Body of pancreas (tissue), 4 donors: ENCODE measurements at regions not wholly inside any gene's neighbourhood (a gene's known extent, or its start where the extent isn't known, plus 50 kb on each side); places are given as distances from the start of the nearest gene placed in this dataset.

Experiments used
- ATAC-seq: fragments of 150-250 bp; one replicate; pipeline ENCODE4 v1.9.1; 2016
- DNase-seq, 4 donors: peaks; one replicate each; pipeline ENCODE4 v3.0.0-alpha.2; 2019
- H3K27ac ChIP-seq, 4 donors: fragments of 200-600 bp; sonication (generic); 1 replicate in 3 of 4; 2 replicates in 1 of 4; pipeline versions ENCODE4 v1.5.1 to v1.6.1; 2016 to 2019; ENCODE audit warnings: mild to moderate bottlenecking in 1 of 4, mixed read lengths in 1 of 4, moderate library complexity in 1 of 4
- H3K27me3 ChIP-seq, 2 donors: fragments of 200-600 bp; sonication (generic); one replicate each; pipeline ENCODE4 v1.6.0; 2016; ENCODE audit warnings: mild to moderate bottlenecking in 1 of 2
- H3K36me3 ChIP-seq, 2 donors: fragments of 200-600 bp; sonication (generic); replicated peaks in 1 of 2; 2 replicates each; pipeline ENCODE4 v1.5.1; 2016; ENCODE audit warnings: low read depth in 2 of 2; ENCODE audit not compliant: insufficient read depth in 1 of 2
- H3K4me1 ChIP-seq: fragments of 200-600 bp; sonication (generic); one replicate; pipeline ENCODE4 v1.6.0; 2016
- H3K4me3 ChIP-seq, 2 donors: fragments of 200-600 bp; sonication (generic); 1 replicate in 1 of 2; 2 replicates in 1 of 2; pipeline ENCODE4 v1.5.1; 2016 to 2019
- H3K9me3 ChIP-seq, 3 donors: fragments of 200-600 bp; sonication (generic); 1 replicate in 2 of 3; 2 replicates in 1 of 3; pipeline ENCODE4 v1.5.1; 2016
- CTCF ChIP-seq, 7 experiments: fragments of 450-650 bp in 4 of 7; fragments of 200-600 bp in 3 of 7; sonication (generic) in 3 of 7; IDR thresholded peaks; one replicate each; pipeline ENCODE4 v1.5.1; 2016 to 2019; ENCODE audit warnings: antibody characterized with exemption in 7 of 7
- POLR2A ChIP-seq, 3 donors: fragments of 450-650 bp; IDR thresholded peaks; one replicate each; pipeline ENCODE4 v1.6.1; 2016; ENCODE audit warnings: antibody characterized with exemption in 3 of 3, mild to moderate bottlenecking in 2 of 3
- WGBS, 2 donors: methylation state at CpG; one replicate each; pipeline ENCODE4 v1.1.5; 2017; 5-methylcytosine and 5-hydroxymethylcytosine counted together
- intact Hi-C: fragments of 100-400 bp; cut with DNase I; formaldehyde crosslinking; loops from one replicate; pipeline ENCODE4 v1.15.1; 2023

GRCh38 chr2:49255409-49255971, 101.2 kb upstream of the FSHR start:
- H3K9me3 ChIP-seq: no peaks in the 10 kb centered on the region
- ATAC-seq (no peak), DNase-seq (no peak)
- H3K27me3 ChIP-seq: no peaks in the 10 kb centered on the region
- intact Hi-C loops: no loop called here
- H3K27ac ChIP-seq: no peak overlapping the region
- WGBS, 2 donors: 6 to 27% methylated on average over 3 of the region's 3 CpGs
- peak in 2 of 7 experiments; percentile 28 to 34 for TF ChIP-seq CTCF (IDR thresholded peaks at IDR 0.05)
- TF ChIP-seq POLR2A (IDR thresholded peaks at IDR 0.05): no peak
- H3K4me3 ChIP-seq: no peak overlapping the region
- H3K36me3 ChIP-seq: no peaks in the 10 kb centered on the region
- H3K4me1 ChIP-seq: no peaks in the 10 kb centered on the region

GRCh38 chr2:49254401-49254800, 100.1 kb upstream of the FSHR start:
- no peak for DNase-seq
- H3K9me3 ChIP-seq: no peaks in the 10 kb centered on the region
- no peaks in the 10 kb centered on the region for H3K4me1 ChIP-seq
- no peak overlapping the region for H3K27ac ChIP-seq
- no peak for ATAC-seq
- intact Hi-C loops: no loop called here
- no peak for TF ChIP-seq POLR2A (IDR thresholded peaks at IDR 0.05)
- TF ChIP-seq CTCF (IDR thresholded peaks at IDR 0.05): no peak
- H3K4me3 ChIP-seq: no peak overlapping the region
- 55 to 65% methylated on average over 6 of the region's 6 CpGs for WGBS, 2 donors
- no peaks in the 10 kb centered on the region for H3K27me3 ChIP-seq
- H3K36me3 ChIP-seq: no peaks in the 10 kb centered on the region

- no peaks in the 10 kb centered on the region for H3K4me1 ChIP-seq
- ATAC-seq: no peak
- no peaks in the 10 kb centered on the region for H3K36me3 ChIP-seq
- H3K27ac ChIP-seq: no peak overlapping the region
- WGBS, 2 donors: 72 to 77% methylated on average over 1 of the region's 1 CpG
- no peak for TF ChIP-seq POLR2A (IDR thresholded peaks at IDR 0.05)
- no peak for TF ChIP-seq CTCF (IDR thresholded peaks at IDR 0.05)
- no peak for DNase-seq
- H3K27me3 ChIP-seq: no peaks in the 10 kb centered on the region
- H3K4me3 ChIP-seq: no peak overlapping the region
- H3K9me3 ChIP-seq: no peaks in the 10 kb centered on the region
- intact Hi-C loops: no loop called here
Measured at GRCh38 chr2:49251766-49252165, 97.5 kb upstream of the FSHR start.

- no peak for ATAC-seq
- no peaks in the 10 kb centered on the region for H3K27me3 ChIP-seq
- intact Hi-C loops: no loop called here
Measured at GRCh38 chr2:49251251-49251650, 96.9 kb upstream of the FSHR start.

More at GRCh38 chr2:49251251-49251650, 96.9 kb upstream of the FSHR start:
- 52 to 54% methylated on average over 5 of the region's 5 CpGs for WGBS, 2 donors
- no peak for DNase-seq
- Histone ChIP-seq H3K4me3 (no peak overlapping the region), H3K27ac (no peak overlapping the region), H3K36me3 (no peaks in the 10 kb centered on the region), H3K4me1 (no peaks in the 10 kb centered on the region), H3K9me3 (no peaks in the 10 kb centered on the region)
- TF ChIP-seq POLR2A (IDR thresholded peaks at IDR 0.05) (no peak), CTCF (IDR thresholded peaks at IDR 0.05) (no peak)
